ENCODE measurements at regions not wholly inside any gene's neighbourhood (a gene's known extent, or its start where the extent isn't known, plus 50 kb on each side); places are given as distances from the start of the nearest gene placed in this dataset.

- in situ Hi-C loops (cut with HindIII; ENCODE audit: low sequenced_read_pairs): no loop called here
- no peak for DNase-seq (ENCODE audit: low read depth, low spot score)
- no peak overlapping the region for H3K4me3 ChIP-seq (ENCODE audit: low read depth, low read length)
- TF ChIP-seq CTCF (IDR thresholded peaks at IDR 0.05; ENCODE audit: low read depth, low read length): no peak
Measured at GRCh38 chr14:22415605-22415959, 173.4 kb downstream of the DAD1 start.

DNA sequence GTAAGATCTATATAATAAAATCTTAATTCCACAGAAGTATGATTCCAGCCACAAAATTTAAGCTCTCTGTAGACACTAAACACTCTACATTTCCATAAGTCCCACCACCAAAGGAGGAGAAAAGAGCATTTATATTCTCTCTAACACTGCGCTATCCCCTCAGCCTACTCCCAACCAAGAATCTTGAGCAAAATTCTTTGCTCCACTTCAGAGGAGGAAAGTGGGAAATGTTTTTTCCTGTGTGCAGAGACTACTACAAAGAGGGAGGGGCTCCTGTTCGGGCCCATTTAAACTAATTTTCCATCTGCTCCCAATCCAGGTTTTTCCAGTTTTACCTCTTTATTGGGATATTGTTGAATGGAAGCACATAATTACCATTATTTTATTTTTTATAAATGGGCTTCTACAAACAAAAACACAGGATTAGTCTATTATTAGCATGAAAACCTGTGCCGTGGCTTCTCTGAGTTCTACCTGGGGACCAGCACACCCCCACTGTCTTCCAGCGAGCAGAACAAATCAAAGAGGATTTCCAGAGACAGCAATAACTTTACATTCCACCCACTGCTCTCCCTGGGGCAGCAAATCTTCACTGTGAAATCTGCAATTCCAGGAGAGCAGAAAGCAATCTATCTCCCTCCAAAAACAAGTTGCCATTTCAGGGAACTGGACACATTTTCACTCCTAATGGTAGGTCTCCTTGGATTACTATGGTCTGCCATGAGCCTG lies 174.0 kb downstream of the DAD1 start:
- no peak overlapping the region for H3K4me3 ChIP-seq (ENCODE audit: low read depth, low read length)
- TF ChIP-seq CTCF (IDR thresholded peaks at IDR 0.05; ENCODE audit: low read depth, low read length): no peak
- in situ Hi-C loops (cut with HindIII; ENCODE audit: low sequenced_read_pairs): no loop called here
- DNase-seq (ENCODE audit: low read depth, low spot score): no peak

DNA sequence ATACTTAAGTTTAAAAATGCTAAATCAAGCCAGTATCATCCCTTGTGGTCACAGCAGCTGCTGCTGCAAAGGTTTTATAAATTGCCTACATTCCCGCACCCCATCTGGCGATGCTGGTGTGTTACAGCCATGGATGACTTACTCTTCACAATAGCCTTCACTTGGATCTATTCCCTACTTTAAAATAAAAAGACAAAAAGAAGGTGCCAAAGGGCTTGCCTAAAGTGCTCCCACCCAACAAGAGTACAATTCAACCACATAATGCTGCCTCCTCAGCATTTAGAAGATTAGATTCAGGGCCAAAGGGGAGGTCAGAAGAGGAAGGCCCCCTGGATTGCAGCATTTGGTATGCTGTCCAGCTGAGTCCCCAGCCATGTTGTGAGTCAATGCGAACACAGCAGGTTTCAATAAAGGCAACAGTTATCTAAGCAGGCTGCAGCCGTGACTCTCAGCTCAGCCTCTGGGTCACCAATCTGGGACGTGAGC lies 176.1 kb downstream of the DAD1 start:
- H3K4me3 ChIP-seq (ENCODE audit: low read depth, low read length): no peak overlapping the region
- in situ Hi-C loops (cut with HindIII; ENCODE audit: low sequenced_read_pairs): no loop called here
- TF ChIP-seq CTCF (IDR thresholded peaks at IDR 0.05; ENCODE audit: low read depth, low read length): peak; percentile 21
- peak; percentile 87 for DNase-seq (ENCODE audit: low read depth, low spot score)

GRCh38 chr14:22411398-22412055 lies 177.5 kb downstream of the DAD1 start:
- in situ Hi-C loops (cut with HindIII; ENCODE audit: low sequenced_read_pairs): no loop called here

DNA sequence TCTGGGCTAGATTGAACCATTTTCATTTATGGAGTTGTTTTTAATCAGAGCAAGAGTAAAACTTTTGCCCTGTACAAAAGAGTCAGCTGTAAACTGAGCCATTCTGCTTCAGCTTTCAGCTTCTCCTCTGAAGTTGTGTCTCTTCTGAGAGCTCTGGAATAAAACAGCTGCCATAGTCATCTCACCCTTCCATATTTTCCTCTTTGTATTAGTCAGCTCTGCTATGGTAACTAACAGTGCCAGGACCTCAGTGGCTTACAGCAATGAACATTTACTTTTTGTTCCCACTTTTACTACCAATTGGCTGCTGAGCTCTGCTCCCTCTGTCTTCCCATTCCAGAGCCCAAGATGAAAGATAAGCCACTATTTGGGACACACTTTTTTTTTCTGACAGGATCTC lies 178.5 kb downstream of the DAD1 start:
- no peak for DNase-seq (ENCODE audit: low read depth, low spot score)
- no peak for TF ChIP-seq CTCF (IDR thresholded peaks at IDR 0.05; ENCODE audit: low read depth, low read length)
- in situ Hi-C loops (cut with HindIII; ENCODE audit: low sequenced_read_pairs): no loop called here
- no peak overlapping the region for H3K4me3 ChIP-seq (ENCODE audit: low read depth, low read length)

More at GRCh38 chr14:22411398-22412055, 177.5 kb downstream of the DAD1 start:
- DNase-seq (ENCODE audit: low read depth, low spot score): no peak
- H3K4me3 ChIP-seq (ENCODE audit: low read depth, low read length): no peak overlapping the region
- TF ChIP-seq CTCF (IDR thresholded peaks at IDR 0.05; ENCODE audit: low read depth, low read length): no peak

- in situ Hi-C loops (cut with HindIII; ENCODE audit: low sequenced_read_pairs): no loop called here
- no peak overlapping the region for H3K4me3 ChIP-seq (ENCODE audit: low read depth, low read length)
- no peak for TF ChIP-seq CTCF (IDR thresholded peaks at IDR 0.05; ENCODE audit: low read depth, low read length)
- DNase-seq (ENCODE audit: low read depth, low spot score): no peak
Measured at GRCh38 chr14:22409006-22409405, 180.0 kb downstream of the DAD1 start.

Measured in astrocyte of the spinal cord (primary cell).